ENCODE measurements at regions not wholly inside any gene's neighbourhood (a gene's known extent, or its start where the extent isn't known, plus 50 kb on each side); places are given as distances from the start of the nearest gene placed in this dataset.

DNA sequence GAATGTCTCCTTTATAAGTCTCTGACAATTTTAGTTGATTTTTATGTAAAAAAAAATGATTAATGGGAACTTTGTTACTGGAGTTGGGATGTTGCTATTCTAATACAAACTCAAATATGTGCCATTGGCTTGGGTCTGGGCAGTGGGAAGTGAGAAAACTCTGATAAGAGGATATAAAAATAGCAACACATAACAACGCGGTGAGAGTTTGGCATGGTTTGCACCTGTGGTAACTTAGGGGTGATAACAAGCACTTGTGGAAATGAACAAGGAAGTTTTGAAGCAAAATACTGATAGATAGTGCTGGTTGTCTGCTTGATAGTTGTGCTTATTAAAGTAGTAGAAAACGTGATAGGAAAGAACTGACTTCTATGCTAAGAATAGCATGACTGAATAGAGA lies 743.3 kb upstream of the AGA start:
- TF ChIP-seq, protein P1, sequence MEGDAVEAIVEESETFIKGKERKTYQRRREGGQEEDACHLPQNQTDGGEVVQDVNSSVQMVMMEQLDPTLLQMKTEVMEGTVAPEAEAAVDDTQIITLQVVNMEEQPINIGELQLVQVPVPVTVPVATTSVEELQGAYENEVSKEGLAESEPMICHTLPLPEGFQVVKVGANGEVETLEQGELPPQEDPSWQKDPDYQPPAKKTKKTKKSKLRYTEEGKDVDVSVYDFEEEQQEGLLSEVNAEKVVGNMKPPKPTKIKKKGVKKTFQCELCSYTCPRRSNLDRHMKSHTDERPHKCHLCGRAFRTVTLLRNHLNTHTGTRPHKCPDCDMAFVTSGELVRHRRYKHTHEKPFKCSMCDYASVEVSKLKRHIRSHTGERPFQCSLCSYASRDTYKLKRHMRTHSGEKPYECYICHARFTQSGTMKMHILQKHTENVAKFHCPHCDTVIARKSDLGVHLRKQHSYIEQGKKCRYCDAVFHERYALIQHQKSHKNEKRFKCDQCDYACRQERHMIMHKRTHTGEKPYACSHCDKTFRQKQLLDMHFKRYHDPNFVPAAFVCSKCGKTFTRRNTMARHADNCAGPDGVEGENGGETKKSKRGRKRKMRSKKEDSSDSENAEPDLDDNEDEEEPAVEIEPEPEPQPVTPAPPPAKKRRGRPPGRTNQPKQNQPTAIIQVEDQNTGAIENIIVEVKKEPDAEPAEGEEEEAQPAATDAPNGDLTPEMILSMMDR (IDR thresholded peaks at IDR 0.05), result no peak
- no peak for TF ChIP-seq POLR2A (IDR thresholded peaks at IDR 0.05)
